ENCODE measurements at regions not wholly inside any gene's neighbourhood (a gene's known extent, or its start where the extent isn't known, plus 50 kb on each side); places are given as distances from the start of the nearest gene placed in this dataset.

- DNase-seq (ENCODE audit: low read depth, low spot score), result no peak
Observed at GRCh38 chr2:18503376-18504228, 56.9 kb downstream of the RDH14 start.

DNA sequence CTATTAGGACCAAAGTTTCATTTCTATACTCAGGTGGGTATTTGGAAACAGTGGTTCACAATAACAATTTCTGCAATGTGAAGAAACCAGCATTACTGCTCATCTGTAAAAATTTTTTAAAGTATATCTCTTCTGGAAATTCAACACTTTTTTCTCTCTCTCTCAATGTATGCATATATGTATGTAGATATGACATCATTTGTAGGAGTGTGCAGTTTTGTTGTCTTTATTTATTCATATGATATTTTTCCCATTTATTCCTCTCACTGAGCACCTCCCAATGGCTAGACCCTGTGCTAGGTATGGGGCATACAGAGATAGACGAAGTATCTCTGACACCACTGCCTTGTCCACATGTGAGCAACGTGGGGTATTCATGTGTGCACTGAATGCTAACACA is 58.3 kb downstream of the RDH14 start:
- no peak for DNase-seq (ENCODE audit: low read depth, low spot score)

- no peak for DNase-seq (ENCODE audit: low read depth, low spot score)
Observed at GRCh38 chr2:18501729-18502128, 58.7 kb downstream of the RDH14 start.

DNA sequence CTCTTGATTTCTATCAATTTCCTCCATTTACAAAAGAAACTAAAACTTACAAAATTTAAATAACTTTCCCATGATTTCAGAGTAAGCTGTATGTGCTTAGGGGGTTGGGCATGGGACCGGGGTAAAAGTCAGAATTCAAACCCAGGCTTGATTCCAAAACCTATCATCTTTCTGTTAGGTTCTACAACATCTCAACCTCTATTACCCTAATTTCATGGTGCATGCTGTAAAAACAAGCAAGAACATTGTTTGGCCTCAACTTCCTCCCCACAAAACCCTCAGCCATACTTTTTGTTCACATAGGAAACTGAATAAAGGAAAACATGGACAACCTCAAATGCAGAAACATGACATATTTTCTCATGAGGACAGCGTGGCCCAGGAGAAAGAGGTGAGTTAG is 59.3 kb downstream of the RDH14 start:
- DNase-seq (ENCODE audit: low read depth, low spot score), result no peak

GRCh38 chr2:18500333-18500732 is 60.1 kb downstream of the RDH14 start:
- DNase-seq (ENCODE audit: low read depth, low spot score), result peak; percentile 34

GRCh38 chr2:18498531-18498930 is 61.9 kb downstream of the RDH14 start:
- no peak for DNase-seq (ENCODE audit: low read depth, low spot score)

- DNase-seq (ENCODE audit: low read depth, low spot score), result no peak
Observed at GRCh38 chr2:18496516-18496915, 63.9 kb downstream of the RDH14 start.

DNA sequence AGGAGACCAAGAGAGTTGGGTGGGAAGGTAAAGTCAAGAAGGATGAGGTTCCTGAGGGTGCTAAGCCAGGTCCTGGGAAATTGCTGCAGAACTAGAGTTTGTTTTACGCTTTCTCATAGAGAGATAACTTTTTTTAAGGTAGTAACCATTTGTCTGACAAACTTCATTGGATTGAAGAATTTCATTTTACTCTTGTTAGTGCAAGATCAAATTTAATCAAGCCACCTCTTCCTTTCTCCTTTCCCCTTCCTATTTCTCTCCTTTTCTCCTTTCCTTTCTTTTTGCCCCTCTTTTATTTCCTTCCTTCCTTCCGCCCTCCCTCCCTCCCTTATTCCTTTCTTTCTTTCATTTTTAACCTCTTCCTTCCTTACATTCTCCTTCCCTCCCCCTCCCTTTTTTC is 65.4 kb downstream of the RDH14 start:
- DNase-seq (ENCODE audit: low read depth, low spot score), result no peak

- no peak for DNase-seq (ENCODE audit: low read depth, low spot score)
Observed at GRCh38 chr2:18492721-18493120, 67.7 kb downstream of the RDH14 start.

DNA sequence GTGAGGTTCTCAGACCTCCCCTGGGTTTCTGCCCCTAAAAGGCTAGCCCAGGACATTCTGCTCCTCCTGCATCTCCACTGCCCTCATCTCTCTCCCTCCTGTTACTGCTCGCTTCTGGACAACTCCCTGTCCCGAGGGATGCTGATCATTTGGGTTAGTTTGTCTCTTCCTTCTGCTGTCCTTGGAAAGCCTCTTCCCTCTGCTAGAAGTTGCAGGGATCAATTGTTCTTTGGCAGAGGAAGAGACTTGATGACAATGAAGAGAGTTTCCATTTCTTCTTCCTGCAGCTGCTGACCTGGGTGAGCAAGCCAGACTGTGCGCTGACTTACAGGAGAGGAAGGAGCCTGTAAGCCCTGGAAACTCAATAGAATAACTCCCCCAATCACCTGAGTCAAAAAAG is 68.9 kb downstream of the RDH14 start:
- DNase-seq (ENCODE audit: low read depth, low spot score), result no peak

- no peak for DNase-seq (ENCODE audit: low read depth, low spot score)
Observed at GRCh38 chr2:18490901-18491300, 69.6 kb downstream of the RDH14 start.

GRCh38 chr2:18487106-18487913 is 73.1 kb downstream of the RDH14 start:
- no peak for DNase-seq (ENCODE audit: low read depth, low spot score)

DNA sequence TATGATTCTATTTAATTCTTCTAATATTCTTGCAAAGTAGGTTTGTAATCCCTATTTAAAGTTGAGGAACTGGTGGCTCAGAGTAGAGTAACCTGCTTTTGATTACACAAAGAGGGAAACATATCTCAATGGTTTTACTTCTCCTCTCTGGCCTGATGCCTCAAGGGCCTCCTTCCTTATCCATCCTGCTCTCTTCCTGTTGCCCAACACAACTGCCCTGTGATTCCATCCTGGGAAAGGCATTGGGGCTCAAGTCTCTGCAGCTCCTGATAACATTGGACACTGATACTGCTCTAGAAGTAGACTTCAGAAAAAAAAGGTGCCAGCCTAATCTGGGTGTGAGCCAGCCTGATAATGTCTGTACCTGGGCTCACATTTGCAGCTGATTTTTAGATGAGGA is 75.8 kb downstream of the RDH14 start:
- no peak for DNase-seq (ENCODE audit: low read depth, low spot score)

- no peak for DNase-seq (ENCODE audit: low read depth, low spot score)
Observed at GRCh38 chr2:18483896-18484295, 76.6 kb downstream of the RDH14 start.

- DNase-seq (ENCODE audit: low read depth, low spot score), result no peak
Observed at GRCh38 chr2:18482666-18483065, 77.8 kb downstream of the RDH14 start.

DNA sequence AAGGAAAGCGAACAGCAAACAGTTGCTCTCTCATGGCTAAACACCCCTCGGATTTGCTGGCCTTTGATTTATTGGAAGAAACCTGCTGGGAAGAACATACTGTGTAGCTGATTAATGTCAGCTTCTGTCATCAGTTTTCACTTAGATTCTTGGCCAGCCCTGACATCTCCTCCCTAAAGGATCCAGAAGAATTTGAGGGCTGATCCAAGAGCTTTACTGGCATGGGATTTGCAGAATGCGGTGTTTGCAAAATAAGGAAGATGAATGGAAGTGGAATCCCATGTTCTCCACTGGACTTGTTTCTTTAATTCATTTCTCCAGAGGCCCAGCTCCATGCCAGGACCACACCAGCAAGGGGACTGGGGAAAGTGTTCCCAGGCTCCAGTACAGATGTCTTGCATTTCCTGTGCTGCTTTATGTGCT is 80.5 kb downstream of the RDH14 start:
- DNase-seq (ENCODE audit: low read depth, low spot score), result no peak

- DNase-seq (ENCODE audit: low read depth, low spot score), result no peak
Observed at GRCh38 chr2:18477293-18477692, 83.2 kb downstream of the RDH14 start.

DNA sequence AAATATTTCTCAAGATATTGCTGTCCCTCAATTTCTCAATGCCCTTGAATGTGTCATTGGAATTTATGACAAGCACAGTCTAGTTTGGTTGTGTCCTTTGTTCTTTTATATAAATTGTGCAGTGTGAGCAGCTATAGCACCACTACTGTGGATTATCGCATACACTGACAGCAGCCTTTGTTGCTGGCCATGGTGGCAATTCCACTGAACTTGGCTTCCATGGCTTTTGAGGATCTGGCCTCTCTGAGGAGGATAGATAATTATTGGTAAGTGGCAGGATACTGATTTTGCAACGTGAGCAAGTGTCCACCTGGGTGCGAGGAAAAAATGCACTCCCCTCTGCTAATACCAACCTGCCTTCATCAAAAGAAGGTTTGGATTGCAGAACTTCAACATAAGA is 84.0 kb downstream of the RDH14 start:
- DNase-seq (ENCODE audit: low read depth, low spot score), result no peak

GRCh38 chr2:18475884-18476283 is 84.6 kb downstream of the RDH14 start:
- DNase-seq (ENCODE audit: low read depth, low spot score), result no peak

DNA sequence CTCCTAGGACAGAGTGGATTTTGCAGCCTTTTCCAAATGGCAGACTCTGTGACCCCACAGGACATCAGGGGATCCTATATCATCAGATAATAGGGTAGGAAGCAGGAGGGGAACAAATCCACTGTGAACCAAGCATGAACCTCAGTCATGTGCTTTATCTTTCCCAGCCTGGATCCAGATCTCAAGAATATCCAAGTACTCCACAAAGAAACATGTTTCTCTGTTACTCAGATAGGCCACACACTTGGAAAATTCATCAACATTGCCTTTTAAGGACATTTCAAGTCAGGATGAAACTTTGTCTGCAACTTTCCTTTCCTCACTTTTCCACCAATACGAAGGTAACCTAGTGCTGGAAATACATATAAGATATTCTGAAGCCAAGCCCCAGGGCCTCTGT is 85.8 kb downstream of the RDH14 start:
- DNase-seq (ENCODE audit: low read depth, low spot score), result no peak

GRCh38 chr2:18473241-18474181 is 86.9 kb downstream of the RDH14 start:
- DNase-seq (ENCODE audit: low read depth, low spot score), result peak; percentile 56

Measured in astrocyte of the hippocampus (primary cell).